HEK293 (cell line): ENCODE measurements at regions not wholly inside any gene's neighbourhood (a gene's known extent, or its start where the extent isn't known, plus 50 kb on each side); places are given as distances from the start of the nearest gene placed in this dataset.

Experiments used
- ZBTB49 ChIP-seq: fragments of 450-650 bp; formaldehyde crosslinking; IDR thresholded peaks from 2 replicates; pipeline ENCODE4 v1.5.1; 2016; ENCODE audit warnings: missing biosample characterization, missing genetic modification characterization, low read depth
- ZNF121 ChIP-seq: fragments of 450-650 bp; formaldehyde crosslinking; IDR thresholded peaks from 2 replicates; pipeline ENCODE4 v1.5.1; 2016; ENCODE audit warnings: missing biosample characterization, missing genetic modification characterization
- ZNF23 ChIP-seq: fragments of 450-650 bp; formaldehyde crosslinking; IDR thresholded peaks from 2 replicates; pipeline ENCODE4 v1.5.1; 2016; ENCODE audit warnings: missing biosample characterization, missing genetic modification characterization, borderline replicate concordance

DNA sequence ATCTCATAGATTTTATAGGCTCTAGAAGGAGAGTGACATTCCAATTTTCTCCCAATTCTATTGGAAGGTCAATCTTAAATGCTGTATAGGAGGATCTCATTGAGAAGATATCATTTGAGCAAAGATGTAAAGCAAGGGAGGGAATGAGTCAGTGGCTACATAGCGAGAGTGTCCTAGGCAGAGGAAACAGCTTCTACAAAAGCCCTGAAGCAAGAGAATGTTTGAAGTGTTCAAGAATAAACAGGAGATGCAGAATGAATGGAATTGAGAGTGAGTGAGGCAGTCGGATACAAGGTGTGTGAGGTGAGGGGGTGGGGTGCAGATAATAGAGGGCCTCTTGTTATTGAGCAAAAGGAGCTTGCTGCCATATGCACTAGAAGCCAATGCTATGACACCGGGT, 545.9 kb downstream of the IGSF11 start:
- TF ChIP-seq ZBTB49: no peak
- no peak for TF ChIP-seq ZNF121 (tag by site-specific recombination)
- TF ChIP-seq ZNF23 (tag by site-specific recombination): no peak
